Smooth muscle cell (in vitro differentiated cells): ENCODE measurements at regions not wholly inside any gene's neighbourhood (a gene's known extent, or its start where the extent isn't known, plus 50 kb on each side); places are given as distances from the start of the nearest gene placed in this dataset.
"Not testable (repeated sequence)": the region's sequence is repeated elsewhere in the genome, so short reads cannot be mapped to it uniquely, and the experiment has no call there.

Experiments
- DNase-seq: peaks from one replicate; lab custom pipeline; 2025; ENCODE audit not compliant: unreplicated experiment; lab: John Stamatoyannopoulos, UW
- H2AFZ ChIP-seq: fragments of 200-600 bp; sonication (generic); 2 replicates; pipeline ENCODE4 v1.6.0; 2016; ENCODE audit warnings: antibody characterized with exemption, low read depth, mild to moderate bottlenecking
- H3F3A ChIP-seq: fragments of 200-600 bp; sonication (generic); 2 replicates; pipeline ENCODE4 v1.6.0; 2017; ENCODE audit warnings: antibody characterized with exemption, low read depth
- H3K27ac ChIP-seq: fragments of 200-600 bp; sonication (generic); 2 replicates; pipeline ENCODE4 v1.5.1; 2016; ENCODE audit warnings: low read depth, mild to moderate bottlenecking
- H3K27me3 ChIP-seq: fragments of 200-600 bp; sonication (generic); 2 replicates; pipeline ENCODE4 v1.6.1; 2016; ENCODE audit warnings: low read depth, mild to moderate bottlenecking
- H3K36me3 ChIP-seq: fragments of 200-600 bp; sonication (generic); 2 replicates; pipeline ENCODE4 v1.5.1; 2016; ENCODE audit warnings: low read depth
- H3K4me1 ChIP-seq: fragments of 200-600 bp; sonication (generic); 2 replicates; pipeline ENCODE4 v1.5.1; 2016; ENCODE audit warnings: low read depth
- H3K4me2 ChIP-seq: fragments of 200-600 bp; sonication (generic); 2 replicates; pipeline ENCODE4 v1.6.0; 2016; ENCODE audit warnings: mild to moderate bottlenecking
- H3K4me3 ChIP-seq: fragments of 200-600 bp; sonication (generic); 2 replicates; pipeline ENCODE4 v1.5.1; 2016; ENCODE audit warnings: mild to moderate bottlenecking
- H3K79me2 ChIP-seq: fragments of 200-600 bp; sonication (generic); 2 replicates; pipeline ENCODE4 v1.6.0; 2016; ENCODE audit warnings: low read depth, mild to moderate bottlenecking
- H3K9ac ChIP-seq: fragments of 200-600 bp; sonication (generic); 2 replicates; pipeline ENCODE4 v1.6.0; 2016; ENCODE audit warnings: low read depth
- H3K9me3 ChIP-seq: fragments of 200-600 bp; sonication (generic); replicated peaks from 2 replicates; pipeline ENCODE4 v1.5.1; 2016; ENCODE audit warnings: low read depth
- H4K20me1 ChIP-seq: fragments of 200-600 bp; sonication (generic); 2 replicates; pipeline ENCODE4 v1.6.0; 2016; ENCODE audit warnings: low read depth
- CTCF ChIP-seq: fragments of 200-600 bp; sonication (generic); IDR thresholded peaks from 2 replicates; pipeline ENCODE4 v1.5.1; 2017; ENCODE audit warnings: borderline replicate concordance, mild to moderate bottlenecking, antibody characterized with exemption; ENCODE audit not compliant: insufficient read depth, poor library complexity, severe bottlenecking
- WGBS: methylation state at CpG from one replicate; pipeline ENCODE4 v1.1.7; 2016; ENCODE audit warnings: low lambda C conversion rate; 5-methylcytosine and 5-hydroxymethylcytosine counted together

- Histone ChIP-seq H3F3A (no peaks in the 10 kb centered on the region), H3K4me2 (no peak overlapping the region), H3K79me2 (no peaks in the 10 kb centered on the region), H3K4me1 (no peaks in the 10 kb centered on the region), H4K20me1 (no peaks in the 10 kb centered on the region), H2AFZ (no peak overlapping the region), H3K36me3 (no peaks in the 10 kb centered on the region), H3K27ac (no peak overlapping the region), H3K4me3 (no peak overlapping the region), H3K9me3 (no peaks in the 10 kb centered on the region), H3K27me3 (no peaks in the 10 kb centered on the region), H3K9ac (no peak overlapping the region)
- no peak for DNase-seq
- 75% methylated on average over 2 of the region's 2 CpGs for WGBS
- no peak for TF ChIP-seq CTCF
Observed at GRCh38 chr6:133786016-133786415, 102.9 kb upstream of the TCF21 start.

GRCh38 chr6:133787122-133787521 is 101.8 kb upstream of the TCF21 start:
- DNase-seq: no peak
- 95% methylated on average over 3 of the region's 3 CpGs for WGBS
- Histone ChIP-seq H3K36me3 (no peaks in the 10 kb centered on the region), H3K4me3 (no peak overlapping the region), H4K20me1 (no peaks in the 10 kb centered on the region), H3K4me2 (no peak overlapping the region), H3K27me3 (no peaks in the 10 kb centered on the region), H3F3A (no peaks in the 10 kb centered on the region), H3K27ac (no peak overlapping the region), H3K9ac (no peak overlapping the region), H3K9me3 (no peaks in the 10 kb centered on the region), H2AFZ (no peak overlapping the region), H3K4me1 (no peaks in the 10 kb centered on the region), H3K79me2 (no peaks in the 10 kb centered on the region)
- no peak for TF ChIP-seq CTCF

GRCh38 chr6:133787859-133788505 is 100.9 kb upstream of the TCF21 start:
- no peak overlapping the region for H3K9ac ChIP-seq
- no peaks in the 10 kb centered on the region for H3K27me3 ChIP-seq
- H3K4me3 ChIP-seq: no peak overlapping the region
- WGBS: 92% methylated on average over 4 of the region's 4 CpGs
- TF ChIP-seq CTCF: no peak
- no peaks in the 10 kb centered on the region for H3K9me3 ChIP-seq
- H3K4me2 ChIP-seq: no peak overlapping the region
- H3F3A ChIP-seq: no peaks in the 10 kb centered on the region
- H4K20me1 ChIP-seq: no peaks in the 10 kb centered on the region
- H3K36me3 ChIP-seq: no peaks in the 10 kb centered on the region
- no peaks in the 10 kb centered on the region for H3K4me1 ChIP-seq
- no peak overlapping the region for H2AFZ ChIP-seq
- no peak for DNase-seq
- H3K27ac ChIP-seq: no peak overlapping the region
- H3K79me2 ChIP-seq: no peaks in the 10 kb centered on the region

- no peak overlapping the region for H3K4me3 ChIP-seq
- no peaks in the 10 kb centered on the region for H3K4me1 ChIP-seq
- H3K27ac ChIP-seq: no peak overlapping the region
- no peaks in the 10 kb centered on the region for H4K20me1 ChIP-seq
- no peak overlapping the region for H3K4me2 ChIP-seq
- no peaks in the 10 kb centered on the region for H3K9me3 ChIP-seq
- no peaks in the 10 kb centered on the region for H3F3A ChIP-seq
- no peak for DNase-seq
- no peak for TF ChIP-seq CTCF
- no peaks in the 10 kb centered on the region for H3K36me3 ChIP-seq
- no peak overlapping the region for H3K9ac ChIP-seq
- H2AFZ ChIP-seq: no peak overlapping the region
- no peaks in the 10 kb centered on the region for H3K79me2 ChIP-seq
- 89% methylated on average over 3 of the region's 3 CpGs for WGBS
- no peaks in the 10 kb centered on the region for H3K27me3 ChIP-seq
Observed at GRCh38 chr6:133788556-133788955, 100.4 kb upstream of the TCF21 start.

GRCh38 chr6:133789449-133789848 is 99.5 kb upstream of the TCF21 start:
- H3K79me2 ChIP-seq, H3K36me3 ChIP-seq, DNase-seq, H3K27me3 ChIP-seq, H3K4me2 ChIP-seq, H2AFZ ChIP-seq, H3K9ac ChIP-seq, H3K4me3 ChIP-seq, H4K20me1 ChIP-seq, H3K4me1 ChIP-seq, H3K27ac ChIP-seq, H3F3A ChIP-seq, H3K9me3 ChIP-seq: not testable (repeated sequence)
- WGBS: 89% methylated on average over 1 of the region's 1 CpG

- H3K79me2 ChIP-seq: not testable (repeated sequence)
Observed at GRCh38 chr6:133790756-133791155, 98.2 kb upstream of the TCF21 start.

More at GRCh38 chr6:133790756-133791155, 98.2 kb upstream of the TCF21 start:
- H3K4me3 ChIP-seq, H2AFZ ChIP-seq, H3F3A ChIP-seq, H3K4me1 ChIP-seq, H4K20me1 ChIP-seq, H3K9ac ChIP-seq, H3K9me3 ChIP-seq, DNase-seq, H3K36me3 ChIP-seq, H3K4me2 ChIP-seq, H3K27ac ChIP-seq, H3K27me3 ChIP-seq: not testable (repeated sequence)
